H9 (cell line): ENCODE measurements at regions not wholly inside any gene's neighbourhood (a gene's known extent, or its start where the extent isn't known, plus 50 kb on each side); places are given as distances from the start of the nearest gene placed in this dataset.

Source experiments
- DNase-seq: peaks from one replicate; pipeline ENCODE4 v3.0.0-alpha.2; 2017
- H2AFZ ChIP-seq: one replicate; pipeline ENCODE4 v1.6.1; 2013; ENCODE audit warnings: mild to moderate bottlenecking, low read length, control low read depth, moderate library complexity
- H2AK5ac ChIP-seq: 2 replicates; pipeline ENCODE4 v1.6.1; 2013; ENCODE audit warnings: low read length, control low read depth, mixed read lengths; ENCODE audit not compliant: insufficient read length
- H2BK120ac ChIP-seq: one replicate; pipeline ENCODE4 v1.6.1; 2013; ENCODE audit warnings: low read depth, mild to moderate bottlenecking, low read length, control low read depth, inconsistent platforms; ENCODE audit not compliant: poor library complexity, severe bottlenecking
- H2BK12ac ChIP-seq: 2 replicates; pipeline ENCODE4 v1.6.1; 2013; ENCODE audit warnings: low read length, control low read depth, mixed read lengths, low read depth; ENCODE audit not compliant: insufficient read length
- H2BK15ac ChIP-seq: 2 replicates; pipeline ENCODE4 v1.6.1; 2013; ENCODE audit warnings: low read depth, low read length, control low read depth
- H2BK20ac ChIP-seq: one replicate; pipeline ENCODE4 v1.6.1; 2013; ENCODE audit warnings: low read depth, mild to moderate bottlenecking, low read length, control low read depth, inconsistent platforms; ENCODE audit not compliant: poor library complexity, severe bottlenecking
- H2BK5ac ChIP-seq: 2 replicates; pipeline ENCODE4 v1.6.1; 2013; ENCODE audit warnings: low read length, control low read depth, mixed read lengths; ENCODE audit not compliant: insufficient read length
- H3K14ac ChIP-seq: 2 replicates; pipeline ENCODE4 v1.6.1; 2013; ENCODE audit warnings: low read length, control low read depth; ENCODE audit not compliant: insufficient read depth
- H3K18ac ChIP-seq: 2 replicates; pipeline ENCODE4 v1.6.1; 2013; ENCODE audit warnings: low read depth, mild to moderate bottlenecking, mixed read lengths, low read length, control low read depth; ENCODE audit not compliant: insufficient read length
- H3K23ac ChIP-seq: 2 replicates; pipeline ENCODE4 v1.6.1; 2013; ENCODE audit warnings: low read length, control low read depth, mixed read lengths, low read depth; ENCODE audit not compliant: insufficient read length
- H3K23me2 ChIP-seq: 2 replicates; pipeline ENCODE4 v1.6.1; 2013; ENCODE audit warnings: low read depth, mild to moderate bottlenecking, mixed read lengths, low read length, control low read depth; ENCODE audit not compliant: insufficient read length, poor library complexity, severe bottlenecking
- H3K27ac ChIP-seq: 2 replicates; pipeline ENCODE4 v1.5.1; 2013; ENCODE audit warnings: low read length, control low read depth, mixed read lengths, low read depth; ENCODE audit not compliant: insufficient read length
- H3K27me3 ChIP-seq: 2 replicates; pipeline ENCODE4 v1.6.1; 2013; ENCODE audit warnings: low read length, control low read depth, inconsistent platforms; ENCODE audit not compliant: insufficient read depth
- H3K4ac ChIP-seq: 2 replicates; pipeline ENCODE4 v1.6.1; 2013; ENCODE audit warnings: low read depth, mild to moderate bottlenecking, control low read depth, inconsistent platforms, low read length, moderate library complexity
- H3K4me1 ChIP-seq: 2 replicates; pipeline ENCODE4 v1.6.1; 2013; ENCODE audit warnings: low read length, control low read depth, inconsistent platforms; ENCODE audit not compliant: insufficient read depth
- H3K4me2 ChIP-seq: 2 replicates; pipeline ENCODE4 v1.6.1; 2013; ENCODE audit warnings: low read length, control low read depth, mixed read lengths; ENCODE audit not compliant: insufficient read length, insufficient read depth
- H3K56ac ChIP-seq: 2 replicates; pipeline ENCODE4 v1.6.1; 2013; ENCODE audit warnings: low read depth, mild to moderate bottlenecking, mixed read lengths, low read length, control low read depth; ENCODE audit not compliant: insufficient read length
- H3K79me1 ChIP-seq: 2 replicates; pipeline ENCODE4 v1.6.1; 2013; ENCODE audit warnings: low read depth, mild to moderate bottlenecking, moderate library complexity, low read length, control low read depth, inconsistent platforms; ENCODE audit not compliant: insufficient read depth, poor library complexity, severe bottlenecking
- H3K79me2 ChIP-seq: 2 replicates; pipeline ENCODE4 v1.6.1; 2013; ENCODE audit warnings: low read length, control low read depth, inconsistent platforms; ENCODE audit not compliant: insufficient read depth
- H3K9ac ChIP-seq: 2 replicates; pipeline ENCODE4 v1.6.1; 2013; ENCODE audit warnings: low read length, control low read depth, mixed read lengths; ENCODE audit not compliant: insufficient read length; ENCODE audit errors: extremely low read depth
- H3K9me3 ChIP-seq: one replicate; pipeline ENCODE4 v1.6.1; 2013; ENCODE audit warnings: low read depth, low read length, inconsistent platforms; ENCODE audit not compliant: control insufficient read depth
- H3T11ph ChIP-seq: one replicate; pipeline ENCODE4 v1.6.1; 2013; ENCODE audit warnings: mild to moderate bottlenecking, low read length, control low read depth, inconsistent platforms
- H4K20me1 ChIP-seq: one replicate; pipeline ENCODE4 v1.6.1; 2013; ENCODE audit not compliant: control insufficient read depth, insufficient read length, insufficient read depth
- H4K5ac ChIP-seq: 2 replicates; pipeline ENCODE4 v1.6.1; 2013; ENCODE audit warnings: low read depth, mild to moderate bottlenecking, mixed read lengths, low read length, control low read depth; ENCODE audit not compliant: insufficient read length
- H4K8ac ChIP-seq: replicated peaks from 2 replicates; pipeline ENCODE4 v1.6.1; 2013; ENCODE audit warnings: low read length, control low read depth, mixed read lengths, low read depth; ENCODE audit not compliant: insufficient read length
- H4K91ac ChIP-seq: 2 replicates; pipeline ENCODE4 v1.6.1; 2013; ENCODE audit warnings: low read depth, mild to moderate bottlenecking, moderate library complexity, mixed read lengths, low read length, control low read depth; ENCODE audit not compliant: insufficient read length
- H3K27ac Mint-ChIP-seq, 3 experiments: 2 replicates in 2 of 3; 3 replicates in 1 of 3; pipeline ENCODE4 v1.8.0; 2020 to 2021; ENCODE audit warnings: mixed read lengths in 3 of 3, mild to moderate bottlenecking in 1 of 3, moderate library complexity in 1 of 3
- H3K27me3 Mint-ChIP-seq: 2 replicates; pipeline ENCODE4 v1.8.0; 2021; ENCODE audit warnings: low read depth, mild to moderate bottlenecking, moderate library complexity, mixed read lengths
- H3K36me3 Mint-ChIP-seq, 3 experiments: 2 replicates in 2 of 3; 3 replicates in 1 of 3; pipeline ENCODE4 v1.8.0; 2020 to 2021; ENCODE audit warnings: low read depth in 3 of 3, mixed read lengths in 3 of 3; ENCODE audit not compliant: insufficient read depth in 1 of 3
- H3K4me1 Mint-ChIP-seq, 2 experiments: 2 replicates each; pipeline ENCODE4 v1.8.0; 2020; ENCODE audit warnings: mixed read lengths in 2 of 2
- H3K4me3 Mint-ChIP-seq, 2 experiments: 2 replicates in 1 of 2; 3 replicates in 1 of 2; pipeline ENCODE4 v1.8.0; 2020 to 2021; ENCODE audit warnings: mild to moderate bottlenecking in 2 of 2, mixed read lengths in 2 of 2, moderate library complexity in 1 of 2
- H3K9me3 Mint-ChIP-seq, 2 experiments: 2 replicates in 1 of 2; 3 replicates in 1 of 2; pipeline ENCODE4 v1.8.0; 2020; ENCODE audit warnings: mild to moderate bottlenecking in 2 of 2, mixed read lengths in 2 of 2, moderate library complexity in 1 of 2
- WGBS: extraction: QIAGEN DNeasy Blood & Tissue Kit; methylation state at CpG from one replicate; pipeline ENCODE4 v1.1.7; 2013; ENCODE audit warnings: missing lambda C conversion rate, low lambda C conversion rate, mixed read lengths; ENCODE audit not compliant: insufficient read length; ENCODE audit errors: extremely low coverage; 5-methylcytosine and 5-hydroxymethylcytosine counted together
- TF ChIP-seq, protein P1 (sequence below): fragments of 200-600 bp; sonication (generic); conservative IDR thresholded peaks from 3 replicates; pipeline ENCODE4 v1.8.0; 2021; ENCODE audit warnings: antibody characterized with exemption, mild to moderate bottlenecking

DNA sequence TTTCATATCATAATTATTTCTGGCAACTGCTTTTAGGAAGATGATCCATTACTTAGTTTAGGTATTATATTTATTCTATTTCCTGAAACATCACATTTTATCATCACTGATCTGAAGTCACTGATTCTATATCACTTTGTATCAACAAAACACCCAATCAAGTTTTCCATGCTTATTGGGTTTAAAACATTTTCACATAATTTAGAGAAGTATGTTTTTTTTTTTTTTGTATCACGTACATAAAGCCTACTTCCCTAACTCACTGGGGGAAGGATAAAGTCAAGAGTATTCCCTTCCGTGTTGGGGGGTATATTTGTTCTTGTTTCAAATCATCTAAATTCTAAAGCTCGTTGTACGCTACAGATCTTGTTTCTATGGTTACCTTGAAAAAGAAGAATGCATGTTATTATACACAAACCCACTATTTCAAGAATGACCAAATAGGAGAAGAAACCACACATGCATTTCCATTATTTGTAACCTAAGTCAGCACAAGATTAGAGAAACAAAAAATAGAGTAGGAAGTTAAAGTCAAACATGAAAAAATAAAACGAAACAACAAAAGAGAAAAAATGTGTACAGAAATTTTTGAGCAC lies 637.2 kb upstream of the MIR17HG start:
- Histone ChIP-seq H3K9ac (no peak overlapping the region), H3T11ph (no peak overlapping the region), H4K8ac (no peak overlapping the region), H3K4me2 (no peak overlapping the region), H2BK5ac (no peak overlapping the region), H3K27me3 (no peaks in the 10 kb centered on the region), H3K14ac (no peak overlapping the region), H3K23ac (no peak overlapping the region), H2BK15ac (no peak overlapping the region), H3K79me2 (no peaks in the 10 kb centered on the region), H2BK12ac (no peak overlapping the region), H3K18ac (no peak overlapping the region), H3K4ac (no peak overlapping the region), H4K20me1 (no peaks in the 10 kb centered on the region), H3K23me2 (no peaks in the 10 kb centered on the region), H3K79me1 (no peaks in the 10 kb centered on the region), H4K5ac (no peak overlapping the region), H3K27ac (no peak overlapping the region), H2BK20ac (no peak overlapping the region), H2AK5ac (no peak overlapping the region), H3K4me1 (no peaks in the 10 kb centered on the region), H4K91ac (no peak overlapping the region), H3K9me3 (no peaks in the 10 kb centered on the region), H2AFZ (no peak overlapping the region), H2BK120ac (no peak overlapping the region), H3K56ac (no peak overlapping the region)
- DNase-seq: no peak
- TF ChIP-seq, protein P1, sequence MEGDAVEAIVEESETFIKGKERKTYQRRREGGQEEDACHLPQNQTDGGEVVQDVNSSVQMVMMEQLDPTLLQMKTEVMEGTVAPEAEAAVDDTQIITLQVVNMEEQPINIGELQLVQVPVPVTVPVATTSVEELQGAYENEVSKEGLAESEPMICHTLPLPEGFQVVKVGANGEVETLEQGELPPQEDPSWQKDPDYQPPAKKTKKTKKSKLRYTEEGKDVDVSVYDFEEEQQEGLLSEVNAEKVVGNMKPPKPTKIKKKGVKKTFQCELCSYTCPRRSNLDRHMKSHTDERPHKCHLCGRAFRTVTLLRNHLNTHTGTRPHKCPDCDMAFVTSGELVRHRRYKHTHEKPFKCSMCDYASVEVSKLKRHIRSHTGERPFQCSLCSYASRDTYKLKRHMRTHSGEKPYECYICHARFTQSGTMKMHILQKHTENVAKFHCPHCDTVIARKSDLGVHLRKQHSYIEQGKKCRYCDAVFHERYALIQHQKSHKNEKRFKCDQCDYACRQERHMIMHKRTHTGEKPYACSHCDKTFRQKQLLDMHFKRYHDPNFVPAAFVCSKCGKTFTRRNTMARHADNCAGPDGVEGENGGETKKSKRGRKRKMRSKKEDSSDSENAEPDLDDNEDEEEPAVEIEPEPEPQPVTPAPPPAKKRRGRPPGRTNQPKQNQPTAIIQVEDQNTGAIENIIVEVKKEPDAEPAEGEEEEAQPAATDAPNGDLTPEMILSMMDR: no peak
- Mint-ChIP-seq H3K27ac (no peak overlapping the region), H3K27me3 (no peaks in the 10 kb centered on the region), H3K9me3 (no peaks in the 10 kb centered on the region), H3K4me1 (no peaks in the 10 kb centered on the region), H3K36me3 (no peaks in the 10 kb centered on the region), H3K4me3 (no peak overlapping the region)
- WGBS: no CpG with 5 or more reads among the region's 5 CpGs
